Keratinocyte (primary cell): ENCODE measurements at regions not wholly inside any gene's neighbourhood (a gene's known extent, or its start where the extent isn't known, plus 50 kb on each side); places are given as distances from the start of the nearest gene placed in this dataset.
"Not testable (repeated sequence)": the region's sequence is repeated elsewhere in the genome, so short reads cannot be mapped to it uniquely, and the experiment has no call there.

Experiments
- CTCF ChIP-seq, 3 experiments: IDR thresholded peaks in 1 of 3; conservative IDR thresholded peaks in 1 of 3; optimal IDR thresholded peaks in 1 of 3; 2 replicates in 2 of 3; 3 replicates in 1 of 3; pipeline versions ENCODE3 to v1.5.1; 2011; ENCODE audit warnings: low read length in 3 of 3, mild to moderate bottlenecking in 3 of 3, moderate library complexity in 2 of 3, control low read depth in 1 of 3, inconsistent platforms in 1 of 3; ENCODE audit not compliant: insufficient read depth in 2 of 3; ENCODE audit errors: extremely low read depth in 1 of 3
- EZH2 ChIP-seq: IDR thresholded peaks from one replicate; pipeline ENCODE4 v1.6.1; 2012; ENCODE audit warnings: inconsistent platforms, mild to moderate bottlenecking, low read length, moderate library complexity

GRCh38 chr21:10449451-10449850 is 71.9 kb upstream of the TPTE start:
- not testable (repeated sequence) for TF ChIP-seq CTCF (optimal IDR thresholded peaks at IDR 0.05 in 1 of 3, IDR thresholded peaks at IDR 0.05 in 1 of 3, conservative IDR thresholded peaks at IDR 0.05 in 1 of 3; ENCODE audit: extremely low read depth in 1 of 3, insufficient read depth in 2 of 3, low read length in 3 of 3); EZH2
